Testis (tissue), 2 donors: ENCODE measurements at regions not wholly inside any gene's neighbourhood (a gene's known extent, or its start where the extent isn't known, plus 50 kb on each side); places are given as distances from the start of the nearest gene placed in this dataset.

Experiments
- DNase-seq: peaks from one replicate; pipeline ENCODE4 v3.0.0-alpha.2; 2019
- H3K27ac ChIP-seq, 2 donors: fragments of 200-600 bp; sonication (generic); one replicate each; pipeline ENCODE4 v1.5.1; 2019
- H3K27me3 ChIP-seq: fragments of 200-600 bp; sonication (generic); one replicate; pipeline ENCODE4 v1.5.1; 2019
- H3K36me3 ChIP-seq: fragments of 200-600 bp; sonication (generic); one replicate; pipeline ENCODE4 v1.5.1; 2017; ENCODE audit warnings: low read depth; ENCODE audit errors: missing control alignments
- H3K4me1 ChIP-seq: fragments of 200-600 bp; sonication (generic); one replicate; pipeline ENCODE4 v1.5.1; 2019
- H3K4me3 ChIP-seq, 2 donors: fragments of 200-600 bp; sonication (generic); one replicate each; pipeline ENCODE4 v1.5.1; 2017 to 2019
- H3K9me3 ChIP-seq: fragments of 200-600 bp; sonication (generic); one replicate; pipeline ENCODE4 v1.5.1; 2017
- CTCF ChIP-seq, 3 experiments: fragments of 450-650 bp in 2 of 3; fragments of 200-600 bp in 1 of 3; sonication (generic) in 1 of 3; IDR thresholded peaks; one replicate each; pipeline ENCODE4 v1.5.1; 2016 to 2019; ENCODE audit warnings: antibody characterized with exemption in 3 of 3, mild to moderate bottlenecking in 2 of 3, moderate library complexity in 1 of 3
- POLR2A ChIP-seq: fragments of 450-650 bp; IDR thresholded peaks from one replicate; pipeline ENCODE4 v1.6.1; 2017; ENCODE audit warnings: antibody characterized with exemption, mild to moderate bottlenecking, moderate library complexity
- WGBS, 2 donors: methylation state at CpG; one replicate each; pipeline ENCODE4 v1.1.5; 2018; 5-methylcytosine and 5-hydroxymethylcytosine counted together
- intact Hi-C: fragments of 100-400 bp; cut with DNase I; formaldehyde crosslinking; loops from one replicate; pipeline ENCODE4 v1.15.1; 2023; ENCODE audit warnings: low total_unique reads

- Histone ChIP-seq H3K4me1 (no peaks in the 10 kb centered on the region), H3K36me3 (no peaks in the 10 kb centered on the region), H3K27ac (no peak overlapping the region), H3K4me3 (no peak overlapping the region), H3K9me3 (no peaks in the 10 kb centered on the region), H3K27me3 (no peaks in the 10 kb centered on the region)
- WGBS, 2 donors: 72 to 89% methylated on average over 7 of the region's 7 CpGs
- no peak for DNase-seq
- intact Hi-C loops: no loop called here
- TF ChIP-seq POLR2A (no peak), CTCF (IDR thresholded peaks at IDR 0.05) (no peak)
Observed at GRCh38 chr9:7967093-7967827, 167.7 kb upstream of the DMAC1 start.

- no peaks in the 10 kb centered on the region for H3K36me3 ChIP-seq
- H3K9me3 ChIP-seq: no peaks in the 10 kb centered on the region
- no peak overlapping the region for H3K4me3 ChIP-seq
- intact Hi-C loops: no loop called here
- H3K27ac ChIP-seq: no peak overlapping the region
- TF ChIP-seq POLR2A: no peak
- no peak for TF ChIP-seq CTCF (IDR thresholded peaks at IDR 0.05)
- DNase-seq: no peak
- H3K4me1 ChIP-seq: no peaks in the 10 kb centered on the region
- H3K27me3 ChIP-seq: no peaks in the 10 kb centered on the region
- 84 to 87% methylated on average over 3 of the region's 3 CpGs for WGBS, 2 donors
Observed at GRCh38 chr9:7965063-7965462, 165.5 kb upstream of the DMAC1 start.

GRCh38 chr9:7963026-7963425 is 163.4 kb upstream of the DMAC1 start:
- DNase-seq: no peak
- 74 to 78% methylated on average over 5 of the region's 5 CpGs for WGBS, 2 donors
- no peak overlapping the region for H3K27ac ChIP-seq
- intact Hi-C loops: no loop called here
- H3K4me3 ChIP-seq: no peak overlapping the region
- H3K9me3 ChIP-seq: no peaks in the 10 kb centered on the region
- H3K36me3 ChIP-seq: no peaks in the 10 kb centered on the region
- H3K4me1 ChIP-seq: no peaks in the 10 kb centered on the region
- no peaks in the 10 kb centered on the region for H3K27me3 ChIP-seq
- TF ChIP-seq CTCF (IDR thresholded peaks at IDR 0.05) (no peak), POLR2A (no peak)

GRCh38 chr9:7961076-7961475 is 161.5 kb upstream of the DMAC1 start:
- Histone ChIP-seq H3K27me3 (no peaks in the 10 kb centered on the region), H3K4me3 (no peak overlapping the region), H3K4me1 (no peaks in the 10 kb centered on the region), H3K9me3 (no peaks in the 10 kb centered on the region), H3K36me3 (no peaks in the 10 kb centered on the region), H3K27ac (no peak overlapping the region)
- DNase-seq: no peak
- no peak for TF ChIP-seq POLR2A
- TF ChIP-seq CTCF (IDR thresholded peaks at IDR 0.05): no peak
- WGBS, 2 donors: 87 to 88% methylated on average over 3 of the region's 3 CpGs
- intact Hi-C loops: no loop called here
